SIG-M5 treated with dmso at 0.1 percent for 504 hours (cell line): ENCODE measurements at regions not wholly inside any gene's neighbourhood (a gene's known extent, or its start where the extent isn't known, plus 50 kb on each side); places are given as distances from the start of the nearest gene placed in this dataset.

Experiments used
- DNase-seq: peaks from one replicate; lab custom pipeline; 2025; ENCODE audit not compliant: unreplicated experiment; lab: John Stamatoyannopoulos, UW

- no peak for DNase-seq
Observed at GRCh38 chr22:25365491-25366261, 146.2 kb downstream of the CRYBB2 start.

- DNase-seq, result no peak
Observed at GRCh38 chr22:25366408-25366807, 147.0 kb downstream of the CRYBB2 start.

GRCh38 chr22:25366876-25367466, 147.5 kb downstream of the CRYBB2 start:
- no peak for DNase-seq

- DNase-seq, result no peak
Observed at GRCh38 chr22:25367756-25368155, 148.3 kb downstream of the CRYBB2 start.

- no peak for DNase-seq
Observed at GRCh38 chr22:25368271-25368670, 148.8 kb downstream of the CRYBB2 start.

- no peak for DNase-seq
Observed at GRCh38 chr22:25369041-25369440, 149.6 kb downstream of the CRYBB2 start.

GRCh38 chr22:25370322-25370721, 150.9 kb downstream of the CRYBB2 start:
- DNase-seq, result no peak

- DNase-seq, result no peak
Observed at GRCh38 chr22:25372000-25372595, 152.7 kb downstream of the CRYBB2 start.

GRCh38 chr22:25373961-25374360, 154.5 kb downstream of the CRYBB2 start:
- no peak for DNase-seq

GRCh38 chr22:25374869-25375268, 155.4 kb downstream of the CRYBB2 start:
- no peak for DNase-seq

GRCh38 chr22:25375683-25376082, 156.2 kb downstream of the CRYBB2 start:
- DNase-seq, result no peak

GRCh38 chr22:25377699-25378098, 158.3 kb downstream of the CRYBB2 start:
- DNase-seq, result no peak

- DNase-seq, result no peak
Observed at GRCh38 chr22:25380122-25380747, 160.8 kb downstream of the CRYBB2 start.

- DNase-seq, result no peak
Observed at GRCh38 chr22:25382762-25383161, 163.3 kb downstream of the CRYBB2 start.

- DNase-seq, result no peak
Observed at GRCh38 chr22:25383278-25383820, 163.9 kb downstream of the CRYBB2 start.

GRCh38 chr22:25383892-25384291, 164.5 kb downstream of the CRYBB2 start:
- no peak for DNase-seq

GRCh38 chr22:25386538-25386884, 167.1 kb downstream of the CRYBB2 start:
- DNase-seq, result no peak

- no peak for DNase-seq
Observed at GRCh38 chr22:25388415-25388814, 169.0 kb downstream of the CRYBB2 start.

- peak; percentile 28 for DNase-seq
Observed at GRCh38 chr22:25388866-25389540, 169.6 kb downstream of the CRYBB2 start.

- DNase-seq, result no peak
Observed at GRCh38 chr22:25389541-25389919, 170.1 kb downstream of the CRYBB2 start.
